ENCODE measurements at regions not wholly inside any gene's neighbourhood (a gene's known extent, or its start where the extent isn't known, plus 50 kb on each side); places are given as distances from the start of the nearest gene placed in this dataset.

GRCh38 chr14:22477569-22478194, 111.3 kb downstream of the DAD1 start:
- H3K36me3 ChIP-seq (ENCODE audit: control insufficient read depth in 3 of 3, insufficient read depth in 2 of 3, low read depth in 1 of 3, low read length in 3 of 3): no peaks in the 10 kb centered on the region
- H3K4me3 ChIP-seq (ENCODE audit: low read depth in 1 of 3, low read length in 3 of 3): no peak overlapping the region
- no peak for DNase-seq
- H3K4me1 ChIP-seq (ENCODE audit: control insufficient read depth in 3 of 3, insufficient read depth in 2 of 3, low read depth in 1 of 3, low read length in 2 of 3): peaks cover 0 to 4% (median 4%) of the 10 kb centered on the region in 3 donors
- FAIRE-seq: no peak
- H3K27me3 ChIP-seq (ENCODE audit: control insufficient read depth in 3 of 3, insufficient read depth in 3 of 3, low read length in 3 of 3): no peaks in the 10 kb centered on the region
- no peaks in the 10 kb centered on the region for H3K9me3 ChIP-seq (ENCODE audit: control insufficient read depth in 2 of 2, insufficient read depth in 1 of 2, low read depth in 1 of 2, low read length in 1 of 2)
- 79 to 92% (median 91%) methylated on average over 5 of the region's 5 CpGs for WGBS, 3 donors
- H3K27ac ChIP-seq (ENCODE audit: low read depth in 1 of 3, low read length in 2 of 3): no peak overlapping the region

- DNase-seq (no peak), FAIRE-seq (no peak)
- no peak overlapping the region for H3K4me3 ChIP-seq (ENCODE audit: low read depth in 1 of 3, low read length in 3 of 3)
- WGBS, 3 donors: 61 to 62% (median 61%) methylated on average over 2 of the region's 2 CpGs
- H3K9me3 ChIP-seq (ENCODE audit: control insufficient read depth in 2 of 2, insufficient read depth in 1 of 2, low read depth in 1 of 2, low read length in 1 of 2): no peaks in the 10 kb centered on the region
- peaks cover 0 to 4% (median 4%) of the 10 kb centered on the region in 3 donors for H3K4me1 ChIP-seq (ENCODE audit: control insufficient read depth in 3 of 3, insufficient read depth in 2 of 3, low read depth in 1 of 3, low read length in 2 of 3)
- no peaks in the 10 kb centered on the region for H3K27me3 ChIP-seq (ENCODE audit: control insufficient read depth in 3 of 3, insufficient read depth in 3 of 3, low read length in 3 of 3)
- no peaks in the 10 kb centered on the region for H3K36me3 ChIP-seq (ENCODE audit: control insufficient read depth in 3 of 3, insufficient read depth in 2 of 3, low read depth in 1 of 3, low read length in 3 of 3)
- no peak overlapping the region for H3K27ac ChIP-seq (ENCODE audit: low read depth in 1 of 3, low read length in 2 of 3)
These were observed 112.1 kb downstream of the DAD1 start for GRCh38 chr14:22476887-22477286.

- Histone ChIP-seq H3K36me3 (ENCODE audit: control insufficient read depth in 3 of 3, insufficient read depth in 2 of 3, low read depth in 1 of 3, low read length in 3 of 3) (no peaks in the 10 kb centered on the region), H3K9me3 (ENCODE audit: control insufficient read depth in 2 of 2, insufficient read depth in 1 of 2, low read depth in 1 of 2, low read length in 1 of 2) (no peaks in the 10 kb centered on the region), H3K4me3 (ENCODE audit: low read depth in 1 of 3, low read length in 3 of 3) (no peak overlapping the region), H3K27me3 (ENCODE audit: control insufficient read depth in 3 of 3, insufficient read depth in 3 of 3, low read length in 3 of 3) (no peaks in the 10 kb centered on the region), H3K27ac (ENCODE audit: low read depth in 1 of 3, low read length in 2 of 3) (no peak overlapping the region), H3K4me1 (ENCODE audit: control insufficient read depth in 3 of 3, insufficient read depth in 2 of 3, low read depth in 1 of 3, low read length in 2 of 3) (peaks cover 0 to 4% (median 4%) of the 10 kb centered on the region in 3 donors)
- 71 to 75% (median 74%) methylated on average over 5 of the region's 5 CpGs for WGBS, 3 donors
- no peak for FAIRE-seq
- DNase-seq: no peak
These were observed 112.8 kb downstream of the DAD1 start for GRCh38 chr14:22476005-22476751.

GRCh38 chr14:22475381-22475780, 113.6 kb downstream of the DAD1 start:
- no peak for DNase-seq
- Histone ChIP-seq H3K4me3 (ENCODE audit: low read depth in 1 of 3, low read length in 3 of 3) (no peak overlapping the region), H3K9me3 (ENCODE audit: control insufficient read depth in 2 of 2, insufficient read depth in 1 of 2, low read depth in 1 of 2, low read length in 1 of 2) (no peaks in the 10 kb centered on the region), H3K27ac (ENCODE audit: low read depth in 1 of 3, low read length in 2 of 3) (no peak overlapping the region), H3K36me3 (ENCODE audit: control insufficient read depth in 3 of 3, insufficient read depth in 2 of 3, low read depth in 1 of 3, low read length in 3 of 3) (no peaks in the 10 kb centered on the region), H3K27me3 (ENCODE audit: control insufficient read depth in 3 of 3, insufficient read depth in 3 of 3, low read length in 3 of 3) (no peaks in the 10 kb centered on the region), H3K4me1 (ENCODE audit: control insufficient read depth in 3 of 3, insufficient read depth in 2 of 3, low read depth in 1 of 3, low read length in 2 of 3) (peaks cover 0 to 4% (median 4%) of the 10 kb centered on the region in 3 donors)
- FAIRE-seq: no peak
- 78 to 91% (median 84%) methylated on average over 6 of the region's 6 CpGs for WGBS, 3 donors

- Histone ChIP-seq H3K9me3 (ENCODE audit: control insufficient read depth in 2 of 2, insufficient read depth in 1 of 2, low read depth in 1 of 2, low read length in 1 of 2) (no peaks in the 10 kb centered on the region), H3K27me3 (ENCODE audit: control insufficient read depth in 3 of 3, insufficient read depth in 3 of 3, low read length in 3 of 3) (no peaks in the 10 kb centered on the region), H3K27ac (ENCODE audit: low read depth in 1 of 3, low read length in 2 of 3) (no peak overlapping the region), H3K36me3 (ENCODE audit: control insufficient read depth in 3 of 3, insufficient read depth in 2 of 3, low read depth in 1 of 3, low read length in 3 of 3) (no peaks in the 10 kb centered on the region), H3K4me3 (ENCODE audit: low read depth in 1 of 3, low read length in 3 of 3) (no peak overlapping the region), H3K4me1 (ENCODE audit: control insufficient read depth in 3 of 3, insufficient read depth in 2 of 3, low read depth in 1 of 3, low read length in 2 of 3) (peaks cover 0 to 4% (median 4%) of the 10 kb centered on the region in 3 donors)
- WGBS, 3 donors: 62 to 85% (median 74%) methylated on average over 4 of the region's 4 CpGs
- no peak for DNase-seq
- no peak for FAIRE-seq
These were observed 114.2 kb downstream of the DAD1 start for GRCh38 chr14:22474730-22475351.

GRCh38 chr14:22472935-22473854, 115.8 kb downstream of the DAD1 start:
- FAIRE-seq: no peak
- 53 to 55% (median 54%) methylated on average over 12 of the region's 12 CpGs for WGBS, 3 donors
- H3K4me3 ChIP-seq (ENCODE audit: low read depth in 1 of 3, low read length in 3 of 3): no peak overlapping the region
- H3K4me1 ChIP-seq (ENCODE audit: control insufficient read depth in 3 of 3, insufficient read depth in 2 of 3, low read depth in 1 of 3, low read length in 2 of 3): peaks cover 0 to under 1% (median 0%) of the 10 kb centered on the region in 3 donors
- H3K27ac ChIP-seq (ENCODE audit: low read depth in 1 of 3, low read length in 2 of 3): no peak overlapping the region
- peak; percentile 25 to 61 for DNase-seq
- no peaks in the 10 kb centered on the region for H3K36me3 ChIP-seq (ENCODE audit: control insufficient read depth in 3 of 3, insufficient read depth in 2 of 3, low read depth in 1 of 3, low read length in 3 of 3)
- H3K27me3 ChIP-seq (ENCODE audit: control insufficient read depth in 3 of 3, insufficient read depth in 3 of 3, low read length in 3 of 3): no peaks in the 10 kb centered on the region
- H3K9me3 ChIP-seq (ENCODE audit: control insufficient read depth in 2 of 2, insufficient read depth in 1 of 2, low read depth in 1 of 2, low read length in 1 of 2): no peaks in the 10 kb centered on the region

GRCh38 chr14:22472466-22472865, 116.6 kb downstream of the DAD1 start:
- no peaks in the 10 kb centered on the region for H3K9me3 ChIP-seq (ENCODE audit: control insufficient read depth in 2 of 2, insufficient read depth in 1 of 2, low read depth in 1 of 2, low read length in 1 of 2)
- no peak for FAIRE-seq
- no peak for DNase-seq
- no peak overlapping the region for H3K27ac ChIP-seq (ENCODE audit: low read depth in 1 of 3, low read length in 2 of 3)
- WGBS, 3 donors: 70 to 88% (median 85%) methylated on average over 2 of the region's 2 CpGs
- H3K36me3 ChIP-seq (ENCODE audit: control insufficient read depth in 3 of 3, insufficient read depth in 2 of 3, low read depth in 1 of 3, low read length in 3 of 3): no peaks in the 10 kb centered on the region
- H3K4me1 ChIP-seq (ENCODE audit: control insufficient read depth in 3 of 3, insufficient read depth in 2 of 3, low read depth in 1 of 3, low read length in 2 of 3): no peaks in the 10 kb centered on the region
- H3K27me3 ChIP-seq (ENCODE audit: control insufficient read depth in 3 of 3, insufficient read depth in 3 of 3, low read length in 3 of 3): no peaks in the 10 kb centered on the region
- no peak overlapping the region for H3K4me3 ChIP-seq (ENCODE audit: low read depth in 1 of 3, low read length in 3 of 3)

- no peak overlapping the region for H3K4me3 ChIP-seq (ENCODE audit: low read depth in 1 of 3, low read length in 3 of 3)
- 9 to 30% (median 19%) methylated on average over 7 of the region's 7 CpGs for WGBS, 3 donors
- FAIRE-seq: no peak
- DNase-seq: peak; percentile 58 to 71
- no peaks in the 10 kb centered on the region for H3K4me1 ChIP-seq (ENCODE audit: control insufficient read depth in 3 of 3, insufficient read depth in 2 of 3, low read depth in 1 of 3, low read length in 2 of 3)
- no peaks in the 10 kb centered on the region for H3K36me3 ChIP-seq (ENCODE audit: control insufficient read depth in 3 of 3, insufficient read depth in 2 of 3, low read depth in 1 of 3, low read length in 3 of 3)
- H3K9me3 ChIP-seq (ENCODE audit: control insufficient read depth in 2 of 2, insufficient read depth in 1 of 2, low read depth in 1 of 2, low read length in 1 of 2): no peaks in the 10 kb centered on the region
- no peaks in the 10 kb centered on the region for H3K27me3 ChIP-seq (ENCODE audit: control insufficient read depth in 3 of 3, insufficient read depth in 3 of 3, low read length in 3 of 3)
- no peak overlapping the region for H3K27ac ChIP-seq (ENCODE audit: low read depth in 1 of 3, low read length in 2 of 3)
These were observed 117.4 kb downstream of the DAD1 start for GRCh38 chr14:22471545-22472121.
